ENCODE measurements at regions not wholly inside any gene's neighbourhood (a gene's known extent, or its start where the extent isn't known, plus 50 kb on each side); places are given as distances from the start of the nearest gene placed in this dataset.

- TF ChIP-seq CTCF (IDR thresholded peaks at IDR 0.05) (no peak), MAX (IDR thresholded peaks at IDR 0.05) (no peak), REST (IDR thresholded peaks at IDR 0.05) (no peak), USF2 (IDR thresholded peaks at IDR 0.05) (no peak), MYC (IDR thresholded peaks at IDR 0.05; ENCODE audit: borderline replicate concordance, low read length) (no peak), PBX3 (IDR thresholded peaks at IDR 0.05) (no peak)
Measured at GRCh38 chr16:77093999-77094398, 97.0 kb upstream of the MON1B start.

Data from A549 (cell line).